ENCODE measurements at regions not wholly inside any gene's neighbourhood (a gene's known extent, or its start where the extent isn't known, plus 50 kb on each side); places are given as distances from the start of the nearest gene placed in this dataset.
"Not testable (repeated sequence)": the region's sequence is repeated elsewhere in the genome, so short reads cannot be mapped to it uniquely, and the experiment has no call there.

GRCh38 chr7:91358303-91358702 lies 94.1 kb downstream of the FZD1 start:
- ATAC-seq (replicated peaks in 6 of 8), result peak in 2 of 8 experiments; percentile 52 to 65
- in situ Hi-C loops (cut with MboI; ENCODE audit: low pct_unique_long_range_greater_than_20kb in 2 of 9, low sequenced_read_pairs in 9 of 9, unreplicated experiment in 9 of 9), result loop anchor here in 1 of 9 experiments (25.0 kb wide), 1 partner anchor 104 kb away; no protein-coding TSS in a partner anchor
- no peak overlapping the region for H3K27ac ChIP-seq
- no peak overlapping the region for H3K4me3 ChIP-seq
- no peaks in the 10 kb centered on the region for H3K4me1 ChIP-seq (replicated peaks in 1 of 2)
- WGBS, 10 experiments, result 0 to 100% (median 80%) methylated on average over 1 to 2 of the region's 2 CpGs; no CpG with 5 or more reads in 1 of the 10 experiments

GRCh38 chr7:91365097-91365496 lies 100.9 kb downstream of the FZD1 start:
- not testable (repeated sequence) for H3K27ac ChIP-seq; H3K4me1 ChIP-seq (replicated peaks in 1 of 2); H3K4me3 ChIP-seq; ATAC-seq (replicated peaks in 6 of 8)
- WGBS, 10 experiments, result 20 to 100% (median 89%) methylated on average over 1 to 3 of the region's 5 CpGs; no CpG with 5 or more reads in 5 of the 10 experiments
- in situ Hi-C loops (cut with MboI; ENCODE audit: low pct_unique_long_range_greater_than_20kb in 2 of 9, low sequenced_read_pairs in 9 of 9, unreplicated experiment in 9 of 9), result loop anchor here in 1 of 9 experiments (25.0 kb wide), 1 partner anchor 97 kb away; no protein-coding TSS in a partner anchor

- no peak for ATAC-seq (replicated peaks in 6 of 8)
Observed at GRCh38 chr7:91366091-91366490, 101.9 kb downstream of the FZD1 start.

GRCh38 chr7:91367812-91368578 lies 103.8 kb downstream of the FZD1 start:
- in situ Hi-C loops (cut with MboI; ENCODE audit: low pct_unique_long_range_greater_than_20kb in 2 of 9, low sequenced_read_pairs in 9 of 9, unreplicated experiment in 9 of 9), result loop anchor here in 1 of 9 experiments (25.0 kb wide), 1 partner anchor 94 kb away; no protein-coding TSS in a partner anchor
- no peak for ATAC-seq (replicated peaks in 6 of 8)
- H3K4me3 ChIP-seq, result no peak overlapping the region
- H3K4me1 ChIP-seq (replicated peaks in 1 of 2), result no peaks in the 10 kb centered on the region
- WGBS, 10 experiments, result 36 to 80% (median 56%) methylated on average over 1 to 6 of the region's 6 CpGs
- H3K27ac ChIP-seq, result no peak overlapping the region

More at GRCh38 chr7:91366091-91366490, 101.9 kb downstream of the FZD1 start:
- H3K4me3 ChIP-seq, result no peak overlapping the region
- no peaks in the 10 kb centered on the region for H3K4me1 ChIP-seq (replicated peaks in 1 of 2)
- no peak overlapping the region for H3K27ac ChIP-seq
- in situ Hi-C loops (cut with MboI; ENCODE audit: low pct_unique_long_range_greater_than_20kb in 2 of 9, low sequenced_read_pairs in 9 of 9, unreplicated experiment in 9 of 9), result loop anchor here in 1 of 9 experiments (25.0 kb wide), 1 partner anchor 96 kb away; no protein-coding TSS in a partner anchor

- in situ Hi-C loops (cut with MboI; ENCODE audit: low pct_unique_long_range_greater_than_20kb in 2 of 9, low sequenced_read_pairs in 9 of 9, unreplicated experiment in 9 of 9), result loop anchor here in 1 of 9 experiments (25.0 kb wide), 1 partner anchor 90 kb away; no protein-coding TSS in a partner anchor
- 21 to 94% (median 76%) methylated on average over 1 to 3 of the region's 3 CpGs for WGBS, 10 experiments
- H3K27ac ChIP-seq, result no peak overlapping the region
- H3K4me3 ChIP-seq, result no peak overlapping the region
- H3K4me1 ChIP-seq (replicated peaks in 1 of 2), result peaks cover 10 to 13% of the 10 kb centered on the region in 2 donors
- ATAC-seq (replicated peaks in 6 of 8), result no peak
Observed at GRCh38 chr7:91372323-91372722, 108.1 kb downstream of the FZD1 start.

GRCh38 chr7:91373111-91373800 lies 109.0 kb downstream of the FZD1 start:
- in situ Hi-C loops (cut with MboI; ENCODE audit: low pct_unique_long_range_greater_than_20kb in 2 of 9, low sequenced_read_pairs in 9 of 9, unreplicated experiment in 9 of 9), result loop anchor here in 1 of 9 experiments (25.0 kb wide), 1 partner anchor 89 kb away; no protein-coding TSS in a partner anchor
- ATAC-seq (replicated peaks in 6 of 8), result no peak
- peaks cover 10 to 13% of the 10 kb centered on the region in 2 donors for H3K4me1 ChIP-seq (replicated peaks in 1 of 2)
- no peak overlapping the region for H3K27ac ChIP-seq
- WGBS, 10 experiments, result 0 to 100% (median 61%) methylated on average over 1 to 4 of the region's 4 CpGs
- no peak overlapping the region for H3K4me3 ChIP-seq

- 11 to 80% (median 74%) methylated on average over 1 to 2 of the region's 2 CpGs for WGBS, 10 experiments
Observed at GRCh38 chr7:91374321-91374989, 110.2 kb downstream of the FZD1 start.

GRCh38 chr7:91375378-91375777 lies 111.1 kb downstream of the FZD1 start:
- WGBS, 10 experiments, result 13 to 100% (median 90%) methylated on average over 1 to 2 of the region's 2 CpGs; no CpG with 5 or more reads in 3 of the 10 experiments
- no peak for ATAC-seq (replicated peaks in 6 of 8)
- in situ Hi-C loops (cut with MboI; ENCODE audit: low pct_unique_long_range_greater_than_20kb in 2 of 9, low sequenced_read_pairs in 9 of 9, unreplicated experiment in 9 of 9), result no loop called here
- Histone ChIP-seq H3K27ac (no peak overlapping the region), H3K4me1 (replicated peaks in 1 of 2) (peaks cover 10 to 13% of the 10 kb centered on the region in 2 donors), H3K4me3 (no peak overlapping the region)

More at GRCh38 chr7:91374321-91374989, 110.2 kb downstream of the FZD1 start:
- Histone ChIP-seq H3K4me3 (no peak overlapping the region), H3K27ac (no peak overlapping the region), H3K4me1 (replicated peaks in 1 of 2) (peaks cover 10 to 13% of the 10 kb centered on the region in 2 donors)
- ATAC-seq (replicated peaks in 6 of 8), result peak in 5 of 8 experiments; percentile 24 to 67 (median 51)
- in situ Hi-C loops (cut with MboI; ENCODE audit: low pct_unique_long_range_greater_than_20kb in 2 of 9, low sequenced_read_pairs in 9 of 9, unreplicated experiment in 9 of 9), result loop anchor here in 1 of 9 experiments (25.0 kb wide), 1 partner anchor 88 kb away; no protein-coding TSS in a partner anchor

GRCh38 chr7:91378131-91378530 lies 113.9 kb downstream of the FZD1 start:
- in situ Hi-C loops (cut with MboI; ENCODE audit: low pct_unique_long_range_greater_than_20kb in 2 of 9, low sequenced_read_pairs in 9 of 9, unreplicated experiment in 9 of 9), result no loop called here
- no peak overlapping the region for H3K27ac ChIP-seq
- no peak overlapping the region for H3K4me3 ChIP-seq
- 0 to 100% (median 69%) methylated on average over 1 to 2 of the region's 2 CpGs; no CpG with 5 or more reads in 4 of the 10 experiments for WGBS, 10 experiments
- ATAC-seq (replicated peaks in 6 of 8), result no peak
- peaks cover 10 to 13% of the 10 kb centered on the region in 2 donors for H3K4me1 ChIP-seq (replicated peaks in 1 of 2)

GRCh38 chr7:91379236-91379635 lies 115.0 kb downstream of the FZD1 start:
- Histone ChIP-seq H3K27ac (no peak overlapping the region), H3K4me3 (no peak overlapping the region), H3K4me1 (replicated peaks in 1 of 2) (peaks cover 7% of the 10 kb centered on the region in 2 donors)
- 33 to 100% (median 80%) methylated on average over 1 to 2 of the region's 2 CpGs; no CpG with 5 or more reads in 3 of the 10 experiments for WGBS, 10 experiments
- in situ Hi-C loops (cut with MboI; ENCODE audit: low pct_unique_long_range_greater_than_20kb in 2 of 9, low sequenced_read_pairs in 9 of 9, unreplicated experiment in 9 of 9), result no loop called here
- no peak for ATAC-seq (replicated peaks in 6 of 8)

GRCh38 chr7:91379991-91380390 lies 115.8 kb downstream of the FZD1 start:
- in situ Hi-C loops (cut with MboI; ENCODE audit: low pct_unique_long_range_greater_than_20kb in 2 of 9, low sequenced_read_pairs in 9 of 9, unreplicated experiment in 9 of 9), result no loop called here
- H3K4me1 ChIP-seq (replicated peaks in 1 of 2), result no peaks in the 10 kb centered on the region
- no peak overlapping the region for H3K27ac ChIP-seq
- 0 to 100% (median 50%) methylated on average over 1 to 2 of the region's 2 CpGs; no CpG with 5 or more reads in 3 of the 10 experiments for WGBS, 10 experiments
- H3K4me3 ChIP-seq, result no peak overlapping the region
- ATAC-seq (replicated peaks in 6 of 8), result no peak

- WGBS, 10 experiments, result 11 to 100% (median 80%) methylated on average over 1 to 7 of the region's 7 CpGs; no CpG with 5 or more reads in 1 of the 10 experiments
Observed at GRCh38 chr7:91383053-91383904, 119.0 kb downstream of the FZD1 start.

More at GRCh38 chr7:91383053-91383904, 119.0 kb downstream of the FZD1 start:
- ATAC-seq (replicated peaks in 6 of 8), result peak in 1 of 8 experiments; percentile 28
- Histone ChIP-seq H3K27ac (no peak overlapping the region), H3K4me1 (replicated peaks in 1 of 2) (no peaks in the 10 kb centered on the region), H3K4me3 (no peak overlapping the region)
- in situ Hi-C loops (cut with MboI; ENCODE audit: low pct_unique_long_range_greater_than_20kb in 2 of 9, low sequenced_read_pairs in 9 of 9, unreplicated experiment in 9 of 9), result no loop called here
